BJ (cell line): ENCODE measurements at regions not wholly inside any gene's neighbourhood (a gene's known extent, or its start where the extent isn't known, plus 50 kb on each side); places are given as distances from the start of the nearest gene placed in this dataset.
A peak's percentile ranks its signal among the peaks of the same experiment; 100 is the strongest.
"Not testable (repeated sequence)": the region's sequence is repeated elsewhere in the genome, so short reads cannot be mapped to it uniquely, and the experiment has no call there.

Experiments
- CTCF ChIA-PET: fragments of 350-600 bp; formaldehyde crosslinking; extraction: SDS; loops from one replicate; lab custom pipeline; 2021; ENCODE audit warnings: antibody characterized with exemption, inconsistent platforms; lab: Yijun Ruan, JAX
- POLR2A ChIA-PET: fragments of 300-600 bp; sonication (Branson Sonifier 250); formaldehyde crosslinking; extraction: SDS; loops from one replicate; lab custom pipeline; 2021; ENCODE audit warnings: antibody characterized with exemption; lab: Charles Lee
- DNase-seq: peaks from one replicate; pipeline ENCODE4 v3.0.0-alpha.2; 2011; ENCODE audit warnings: low read depth
- H3K27me3 ChIP-seq: 2 replicates; pipeline ENCODE4 v1.6.0; 2011; ENCODE audit warnings: low read length; ENCODE audit not compliant: control insufficient read depth, insufficient read depth
- H3K36me3 ChIP-seq: 2 replicates; pipeline ENCODE4 v1.5.1; 2011; ENCODE audit warnings: low read length; ENCODE audit not compliant: control insufficient read depth, insufficient read depth
- H3K4me3 ChIP-seq: 2 replicates; pipeline ENCODE4 v1.5.1; 2011; ENCODE audit warnings: low read depth, mild to moderate bottlenecking, control low read depth, low read length
- TF ChIP-seq, protein P1 (sequence below): IDR thresholded peaks from 2 replicates; pipeline ENCODE4 v1.5.1; 2011; ENCODE audit warnings: low read depth, mild to moderate bottlenecking, control low read depth, inconsistent platforms, low read length, moderate library complexity; ENCODE audit not compliant: insufficient read depth

DNA sequence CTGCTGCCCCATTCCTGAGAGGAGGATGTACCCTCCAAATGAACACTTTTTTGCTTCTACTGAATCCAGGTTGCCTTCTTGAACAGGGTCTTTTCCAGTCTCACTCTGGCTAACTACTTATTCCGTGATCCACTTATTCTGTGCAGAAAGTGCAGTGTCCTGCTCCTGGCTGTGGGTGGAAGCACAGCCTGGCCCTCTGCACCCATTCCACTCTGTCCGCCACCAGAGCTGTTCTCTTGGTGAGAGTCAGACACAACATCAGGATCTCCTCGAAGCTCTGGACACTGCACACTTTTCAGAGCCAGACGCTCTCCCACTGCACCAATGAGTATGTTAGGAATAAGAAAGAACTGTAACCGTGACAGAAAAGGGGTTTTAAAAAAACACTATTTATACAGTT is 174.2 kb downstream of the MCHR2 start:
- TF ChIP-seq, protein P1, sequence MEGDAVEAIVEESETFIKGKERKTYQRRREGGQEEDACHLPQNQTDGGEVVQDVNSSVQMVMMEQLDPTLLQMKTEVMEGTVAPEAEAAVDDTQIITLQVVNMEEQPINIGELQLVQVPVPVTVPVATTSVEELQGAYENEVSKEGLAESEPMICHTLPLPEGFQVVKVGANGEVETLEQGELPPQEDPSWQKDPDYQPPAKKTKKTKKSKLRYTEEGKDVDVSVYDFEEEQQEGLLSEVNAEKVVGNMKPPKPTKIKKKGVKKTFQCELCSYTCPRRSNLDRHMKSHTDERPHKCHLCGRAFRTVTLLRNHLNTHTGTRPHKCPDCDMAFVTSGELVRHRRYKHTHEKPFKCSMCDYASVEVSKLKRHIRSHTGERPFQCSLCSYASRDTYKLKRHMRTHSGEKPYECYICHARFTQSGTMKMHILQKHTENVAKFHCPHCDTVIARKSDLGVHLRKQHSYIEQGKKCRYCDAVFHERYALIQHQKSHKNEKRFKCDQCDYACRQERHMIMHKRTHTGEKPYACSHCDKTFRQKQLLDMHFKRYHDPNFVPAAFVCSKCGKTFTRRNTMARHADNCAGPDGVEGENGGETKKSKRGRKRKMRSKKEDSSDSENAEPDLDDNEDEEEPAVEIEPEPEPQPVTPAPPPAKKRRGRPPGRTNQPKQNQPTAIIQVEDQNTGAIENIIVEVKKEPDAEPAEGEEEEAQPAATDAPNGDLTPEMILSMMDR = no peak
- Histone ChIP-seq H3K36me3 (no peaks in the 10 kb centered on the region), H3K27me3 (peaks cover 3% of the 10 kb centered on the region; the same call in 1 of the 2 replicates), H3K4me3 (no peak overlapping the region)
- no peak for DNase-seq
- ChIA-PET CTCF (no interaction called here), POLR2A (no interaction called here)

DNA sequence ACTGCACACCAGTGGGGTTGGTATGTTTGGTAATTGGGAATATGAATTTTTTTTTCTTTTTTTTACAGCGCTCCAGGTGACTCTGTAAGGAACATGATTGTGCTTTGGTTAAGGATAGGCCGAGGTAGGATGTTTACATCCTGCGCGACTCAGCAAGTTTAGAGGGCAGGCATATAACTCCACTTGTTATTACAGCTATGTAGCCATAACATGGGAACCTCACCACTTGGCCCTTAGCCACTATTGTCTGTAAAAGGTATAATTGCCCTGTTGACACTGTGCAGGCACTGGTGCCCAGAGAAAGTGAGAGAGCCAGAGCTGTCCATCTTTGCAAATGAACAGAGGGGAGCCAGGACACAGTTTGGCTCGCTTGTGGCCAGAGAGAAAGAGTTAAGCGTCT is 172.9 kb downstream of the MCHR2 start:
- Histone ChIP-seq H3K4me3 (no peak overlapping the region), H3K36me3 (no peaks in the 10 kb centered on the region), H3K27me3 (peaks cover 3% of the 10 kb centered on the region; the same call in 1 of the 2 replicates)
- POLR2A ChIA-PET = no interaction called here
- TF ChIP-seq, protein P1 = no peak
- DNase-seq = no peak
- CTCF ChIA-PET = no interaction called here

DNA sequence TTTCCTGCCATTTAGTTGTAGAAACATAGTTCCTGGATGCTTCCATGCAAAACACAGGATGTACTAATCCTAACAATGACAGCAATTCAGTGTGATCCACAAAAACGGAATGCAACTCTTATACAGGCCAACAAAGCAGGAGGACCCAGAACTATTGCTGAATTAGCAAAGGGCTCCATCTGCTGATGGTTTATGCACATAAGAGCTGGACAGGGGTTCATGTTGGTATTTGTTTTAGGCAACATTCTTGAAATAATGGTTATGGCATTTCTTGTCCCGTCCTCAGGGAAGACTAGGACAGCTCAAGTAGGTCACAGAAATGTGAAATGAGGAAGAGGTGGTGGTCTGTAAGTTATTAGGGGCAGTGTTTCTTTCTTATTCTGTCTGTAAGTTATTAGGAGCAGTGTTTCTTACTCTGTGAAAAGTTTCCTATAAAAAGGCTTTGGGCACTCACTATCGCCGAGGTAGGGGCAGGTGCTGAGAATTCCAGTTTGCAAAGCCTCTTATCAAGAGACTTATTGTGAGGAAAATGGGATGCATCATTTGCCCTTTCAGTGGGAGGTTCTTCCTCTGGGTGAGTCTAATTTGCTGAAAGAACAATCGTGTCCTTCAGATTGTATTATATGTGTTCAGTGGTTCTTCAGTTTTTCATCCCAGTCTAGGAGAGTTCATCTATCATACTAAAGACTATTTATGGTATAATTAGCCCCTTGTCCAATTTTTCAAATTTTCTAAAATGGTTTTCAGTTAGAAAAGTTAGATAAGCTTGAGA is 171.1 kb downstream of the MCHR2 start:
- DNase-seq = peak; percentile 15
- POLR2A ChIA-PET = no interaction called here
- Histone ChIP-seq H3K4me3 (no peak overlapping the region; the same call in 1 of the 2 replicates), H3K27me3 (0 out of 2 replicates have a peak, but pooled peaks cover 3% of the 10 kb centered on the region), H3K36me3 (no peaks in the 10 kb centered on the region)
- CTCF ChIA-PET = interaction anchor here (0.7 to 1.8 kb wide), 8 partner anchors 10 to 779 kb away, joined by 3 to 7 read pairs (median 4); no protein-coding TSS in a partner anchor
- TF ChIP-seq, protein P1 = peak; percentile 51

DNA sequence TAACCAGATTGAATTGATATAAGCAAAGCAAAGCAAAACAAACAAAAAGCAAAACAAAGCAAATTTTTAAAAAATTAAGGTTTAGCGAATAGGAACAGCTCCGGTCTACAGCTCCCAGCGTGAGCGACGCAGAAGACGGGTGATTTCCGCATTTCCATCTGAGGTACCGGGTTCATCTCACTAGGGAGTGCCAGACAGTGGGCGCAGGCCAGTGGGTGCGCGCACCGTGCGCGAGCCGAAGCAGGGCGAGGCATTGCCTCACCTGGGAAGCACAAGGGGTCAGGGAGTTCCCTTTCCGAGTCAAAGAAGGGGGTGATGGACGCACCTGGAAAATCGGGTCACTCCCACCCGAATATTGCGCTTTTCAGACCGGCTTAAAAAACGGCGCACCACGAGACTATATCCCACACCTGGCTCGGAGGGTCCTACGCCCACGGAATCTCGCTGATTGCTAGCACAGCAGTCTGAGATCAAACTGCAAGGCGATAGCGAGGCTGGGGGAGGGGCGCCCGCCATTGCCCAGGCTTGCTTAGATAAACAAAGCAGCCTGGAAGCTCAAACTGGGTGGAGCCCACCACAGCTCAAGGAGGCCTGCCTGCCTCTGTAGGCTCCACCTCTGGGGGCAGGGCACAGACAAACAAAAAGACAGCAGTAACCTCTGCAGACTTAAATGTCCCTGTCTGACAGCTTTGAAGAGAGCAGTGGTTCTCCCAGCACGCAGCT is 170.3 kb downstream of the MCHR2 start:
- peak overlapping the region; percentile 24 for H3K4me3 ChIP-seq
- CTCF ChIA-PET = interaction anchor here (0.7 to 1.8 kb wide), 6 partner anchors 11 to 780 kb away, joined by 3 to 7 read pairs (median 4); no protein-coding TSS in a partner anchor
- POLR2A ChIA-PET, H3K27me3 ChIP-seq, DNase-seq, H3K36me3 ChIP-seq: not testable (repeated sequence)

- POLR2A ChIA-PET = no interaction called here
- no peaks in the 10 kb centered on the region for H3K36me3 ChIP-seq
- no peak for DNase-seq
- peaks cover 1% of the 10 kb centered on the region; the same call in 1 of the 2 replicates for H3K27me3 ChIP-seq
- CTCF ChIA-PET = interaction anchor here (0.6 kb wide), 1 partner anchor 313 kb away, joined by 3 read pairs; no protein-coding TSS in a partner anchor
- TF ChIP-seq, protein P1 = no peak
- no peak overlapping the region for H3K4me3 ChIP-seq
Measured at GRCh38 chr6:99833034-99833433, 161.0 kb downstream of the MCHR2 start.
